ENCODE measurements at regions not wholly inside any gene's neighbourhood (a gene's known extent, or its start where the extent isn't known, plus 50 kb on each side); places are given as distances from the start of the nearest gene placed in this dataset.
A peak's percentile ranks its signal among the peaks of the same experiment; 100 is the strongest.

DNA sequence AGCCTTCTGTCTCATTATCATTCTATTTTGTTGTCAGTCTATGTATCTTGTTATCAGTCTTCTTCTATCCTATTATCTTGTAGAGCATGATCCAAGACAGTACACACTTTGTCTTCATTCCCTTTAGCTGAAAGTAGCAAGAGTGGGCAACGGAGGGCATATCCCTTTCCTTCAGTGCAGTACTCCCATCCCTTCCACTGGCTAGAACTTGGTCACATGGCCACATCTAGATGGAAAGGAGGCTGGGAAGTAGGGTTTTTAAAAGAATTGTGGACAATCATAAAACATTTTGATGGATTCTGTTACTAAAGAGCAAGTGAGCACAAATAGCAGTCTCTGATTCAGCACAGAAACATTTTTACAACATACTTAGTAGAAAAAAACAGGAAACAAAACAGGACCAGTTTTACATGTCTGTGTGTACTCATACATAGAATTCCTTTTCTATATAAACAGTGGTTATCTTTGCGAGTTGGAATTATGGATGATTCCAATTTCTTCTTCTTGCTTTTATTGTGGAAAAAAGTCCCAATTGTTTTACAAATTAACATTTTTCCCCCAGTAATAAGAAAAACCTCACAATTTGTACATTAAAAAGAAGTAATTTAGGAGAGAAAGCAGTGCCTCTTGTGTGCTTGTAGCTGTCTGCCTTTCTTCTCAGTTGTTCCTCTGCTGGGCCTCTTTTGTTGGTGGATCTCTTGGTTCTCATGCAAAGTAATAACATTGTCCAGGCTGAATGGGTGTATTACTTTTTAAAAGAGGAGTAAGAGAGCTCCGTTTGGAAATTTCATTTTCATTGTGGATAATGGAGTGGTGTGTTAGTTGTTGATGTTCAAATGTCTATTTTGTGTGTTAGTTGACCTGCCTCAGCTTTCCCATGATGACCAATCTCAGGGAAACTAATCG, 410.9 kb upstream of the TRPC7 start:
- H3K27me3 Mint-ChIP-seq (ENCODE audit: insufficient read depth, low read depth), result no peaks in the 10 kb centered on the region
- DNase-seq (ENCODE audit: low spot score), result no peak
- H3K9me3 Mint-ChIP-seq, result no peaks in the 10 kb centered on the region
- no peak overlapping the region for H3K27ac Mint-ChIP-seq
- no peaks in the 10 kb centered on the region for H3K27me3 ChIP-seq
- no peaks in the 10 kb centered on the region for H3K9me3 ChIP-seq (ENCODE audit: low read depth)
- TF ChIP-seq, protein P1, sequence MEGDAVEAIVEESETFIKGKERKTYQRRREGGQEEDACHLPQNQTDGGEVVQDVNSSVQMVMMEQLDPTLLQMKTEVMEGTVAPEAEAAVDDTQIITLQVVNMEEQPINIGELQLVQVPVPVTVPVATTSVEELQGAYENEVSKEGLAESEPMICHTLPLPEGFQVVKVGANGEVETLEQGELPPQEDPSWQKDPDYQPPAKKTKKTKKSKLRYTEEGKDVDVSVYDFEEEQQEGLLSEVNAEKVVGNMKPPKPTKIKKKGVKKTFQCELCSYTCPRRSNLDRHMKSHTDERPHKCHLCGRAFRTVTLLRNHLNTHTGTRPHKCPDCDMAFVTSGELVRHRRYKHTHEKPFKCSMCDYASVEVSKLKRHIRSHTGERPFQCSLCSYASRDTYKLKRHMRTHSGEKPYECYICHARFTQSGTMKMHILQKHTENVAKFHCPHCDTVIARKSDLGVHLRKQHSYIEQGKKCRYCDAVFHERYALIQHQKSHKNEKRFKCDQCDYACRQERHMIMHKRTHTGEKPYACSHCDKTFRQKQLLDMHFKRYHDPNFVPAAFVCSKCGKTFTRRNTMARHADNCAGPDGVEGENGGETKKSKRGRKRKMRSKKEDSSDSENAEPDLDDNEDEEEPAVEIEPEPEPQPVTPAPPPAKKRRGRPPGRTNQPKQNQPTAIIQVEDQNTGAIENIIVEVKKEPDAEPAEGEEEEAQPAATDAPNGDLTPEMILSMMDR (IDR thresholded peaks at IDR 0.05), result no peak
- TF ChIP-seq EZH2phosphoT487 (IDR thresholded peaks at IDR 0.05) (no peak), EZH2 (IDR thresholded peaks at IDR 0.05) (no peak)
- no peaks in the 10 kb centered on the region for H3K36me3 Mint-ChIP-seq
- H4K20me1 ChIP-seq (ENCODE audit: low read depth), result no peaks in the 10 kb centered on the region
- no peaks in the 10 kb centered on the region for H3F3A ChIP-seq (ENCODE audit: low read depth)
- H3K27ac ChIP-seq, result no peak overlapping the region
- no peaks in the 10 kb centered on the region for H3K36me3 ChIP-seq
- no peaks in the 10 kb centered on the region for H3K4me1 Mint-ChIP-seq
- no peak overlapping the region for H3K4me3 ChIP-seq
- no peak overlapping the region for H3K4me2 ChIP-seq
- H3K4me3 Mint-ChIP-seq, result no peak overlapping the region
- H3K4me1 ChIP-seq, result peaks cover 7% of the 10 kb centered on the region
- H3K79me2 ChIP-seq (ENCODE audit: low read depth), result no peaks in the 10 kb centered on the region
- no peak overlapping the region for H3K9ac ChIP-seq
- no peak overlapping the region for H2AFZ ChIP-seq (replicated peaks)

DNA sequence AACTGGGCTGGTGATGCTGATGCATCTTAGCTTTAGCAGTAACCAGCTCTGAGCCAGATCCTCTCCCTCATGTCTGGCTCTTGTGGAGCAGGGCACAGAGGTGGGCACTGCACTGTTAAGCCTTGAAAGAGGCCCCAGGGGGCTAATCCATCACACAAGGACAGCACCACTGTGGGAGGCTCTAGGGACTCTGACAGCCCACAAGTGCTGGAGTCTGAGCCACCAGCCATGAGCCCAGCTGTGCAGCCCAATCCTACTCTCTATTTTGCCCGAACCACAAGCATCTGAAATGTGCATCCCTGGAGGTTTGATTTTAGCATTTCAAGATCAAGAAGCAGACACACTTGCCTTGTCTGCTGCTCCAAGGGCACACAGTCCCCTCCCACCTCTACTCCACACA, 407.1 kb upstream of the TRPC7 start:
- Histone ChIP-seq H3K9me3 (ENCODE audit: low read depth) (no peaks in the 10 kb centered on the region), H3K9ac (no peak overlapping the region), H3K4me2 (no peak overlapping the region), H3K4me1 (peaks cover 7% of the 10 kb centered on the region), H4K20me1 (ENCODE audit: low read depth) (no peaks in the 10 kb centered on the region), H3K27me3 (no peaks in the 10 kb centered on the region), H3K36me3 (no peaks in the 10 kb centered on the region), H2AFZ (replicated peaks) (no peak overlapping the region), H3F3A (ENCODE audit: low read depth) (no peaks in the 10 kb centered on the region), H3K4me3 (no peak overlapping the region), H3K79me2 (ENCODE audit: low read depth) (no peaks in the 10 kb centered on the region), H3K27ac (no peak overlapping the region)
- no peaks in the 10 kb centered on the region for H3K4me1 Mint-ChIP-seq
- H3K9me3 Mint-ChIP-seq, result no peaks in the 10 kb centered on the region
- TF ChIP-seq EZH2phosphoT487 (IDR thresholded peaks at IDR 0.05) (no peak), EZH2 (IDR thresholded peaks at IDR 0.05) (no peak)
- TF ChIP-seq, protein P1 (IDR thresholded peaks at IDR 0.05), result no peak
- H3K27ac Mint-ChIP-seq, result no peak overlapping the region
- H3K27me3 Mint-ChIP-seq (ENCODE audit: insufficient read depth, low read depth), result peaks cover 2% of the 10 kb centered on the region
- no peak for DNase-seq (ENCODE audit: low spot score)
- H3K36me3 Mint-ChIP-seq, result no peaks in the 10 kb centered on the region
- H3K4me3 Mint-ChIP-seq, result no peak overlapping the region

DNA sequence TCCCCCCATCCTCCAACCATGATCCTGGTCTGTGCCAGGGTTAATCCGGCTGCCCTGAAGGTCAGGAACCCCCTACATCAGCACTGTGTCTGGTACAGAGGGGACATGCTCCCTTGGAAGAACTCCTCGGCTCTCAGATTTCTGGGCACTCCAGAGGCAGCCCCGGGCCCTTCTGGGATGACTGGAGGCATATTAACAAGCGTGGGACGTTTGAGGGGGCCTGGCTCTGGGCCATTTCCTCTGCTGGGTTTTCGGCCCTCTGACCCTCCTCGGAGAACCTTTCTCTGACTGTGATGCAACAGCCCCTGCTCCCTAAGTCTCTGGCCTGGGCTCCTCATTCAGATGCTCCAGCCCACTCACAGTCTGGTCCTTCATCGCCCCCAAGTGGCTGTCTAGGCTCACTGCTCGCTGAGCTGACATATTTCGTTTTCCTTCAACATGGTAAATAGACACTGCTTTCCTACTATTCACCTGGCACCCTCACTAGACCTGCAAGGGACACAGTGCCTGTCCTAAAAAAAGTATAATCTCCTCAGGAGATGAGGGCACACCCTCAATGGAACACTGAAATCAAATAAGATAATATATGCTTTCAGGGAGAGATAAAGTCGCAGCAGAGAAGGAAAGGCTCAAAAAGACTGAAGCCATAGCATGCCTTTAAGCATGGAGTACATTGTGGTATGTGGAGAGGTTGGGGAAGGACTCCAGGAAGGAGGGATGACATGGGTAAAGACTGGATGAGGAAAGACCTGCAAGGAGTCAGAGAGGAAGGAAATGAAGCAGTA, 404.7 kb upstream of the TRPC7 start:
- Histone ChIP-seq H3K4me3 (no peak overlapping the region), H2AFZ (replicated peaks) (peak overlapping the region; percentile 73), H3K9me3 (ENCODE audit: low read depth) (no peaks in the 10 kb centered on the region), H3K27ac (no peak overlapping the region), H3K27me3 (no peaks in the 10 kb centered on the region), H3K9ac (no peak overlapping the region), H3K4me1 (peaks cover 7% of the 10 kb centered on the region), H3K4me2 (no peak overlapping the region), H3K36me3 (no peaks in the 10 kb centered on the region), H4K20me1 (ENCODE audit: low read depth) (no peaks in the 10 kb centered on the region), H3K79me2 (ENCODE audit: low read depth) (no peaks in the 10 kb centered on the region), H3F3A (ENCODE audit: low read depth) (no peaks in the 10 kb centered on the region)
- H3K9me3 Mint-ChIP-seq, result no peaks in the 10 kb centered on the region
- TF ChIP-seq, protein P1 (IDR thresholded peaks at IDR 0.05), result peak; percentile 89
- no peak for TF ChIP-seq EZH2phosphoT487 (IDR thresholded peaks at IDR 0.05)
- H3K27me3 Mint-ChIP-seq (ENCODE audit: insufficient read depth, low read depth), result peaks cover 4% of the 10 kb centered on the region
- peak; percentile 87 for DNase-seq (ENCODE audit: low spot score)
- no peaks in the 10 kb centered on the region for H3K4me1 Mint-ChIP-seq
- H3K4me3 Mint-ChIP-seq, result no peak overlapping the region
- no peaks in the 10 kb centered on the region for H3K36me3 Mint-ChIP-seq
- no peak overlapping the region for H3K27ac Mint-ChIP-seq

All from neural progenitor cell (in vitro differentiated cells).